MM.1S (cell line): ENCODE measurements at regions not wholly inside any gene's neighbourhood (a gene's known extent, or its start where the extent isn't known, plus 50 kb on each side); places are given as distances from the start of the nearest gene placed in this dataset.
A peak's percentile ranks its signal among the peaks of the same experiment; 100 is the strongest.

Source experiments
- DNase-seq: peaks from one replicate; pipeline ENCODE4 v3.0.0-alpha.2; 2015
- H2AFZ ChIP-seq: fragments of 300-600 bp; sonication (generic); 2 replicates; pipeline ENCODE4 v1.6.0; 2016; ENCODE audit warnings: antibody characterized with exemption, low read length
- H3F3A ChIP-seq: fragments of 300-600 bp; sonication (generic); 2 replicates; pipeline ENCODE4 v1.6.1; 2016; ENCODE audit warnings: mild to moderate bottlenecking, antibody characterized with exemption, low read length, moderate library complexity, mixed read lengths; ENCODE audit not compliant: insufficient read depth
- H3K27ac ChIP-seq: fragments of 300-600 bp; sonication (generic); 2 replicates; pipeline ENCODE4 v1.5.1; 2016; ENCODE audit warnings: mild to moderate bottlenecking, low read length
- H3K27me3 ChIP-seq: fragments of 300-600 bp; sonication (generic); replicated peaks from 2 replicates; pipeline ENCODE4 v1.6.0; 2016; ENCODE audit warnings: low read length; ENCODE audit not compliant: insufficient read depth
- H3K36me3 ChIP-seq: fragments of 300-600 bp; sonication (generic); replicated peaks from 2 replicates; pipeline ENCODE4 v1.6.1; 2016; ENCODE audit warnings: mild to moderate bottlenecking, low read length, mixed read lengths; ENCODE audit not compliant: insufficient read depth
- H3K4me1 ChIP-seq: fragments of 300-600 bp; sonication (generic); 2 replicates; pipeline ENCODE4 v1.6.1; 2016; ENCODE audit warnings: low read length, mixed read lengths
- H3K4me2 ChIP-seq: fragments of 300-600 bp; sonication (generic); 2 replicates; pipeline ENCODE4 v1.6.0; 2016; ENCODE audit warnings: low read depth, low read length
- H3K4me3 ChIP-seq: fragments of 300-600 bp; sonication (generic); 2 replicates; pipeline ENCODE4 v1.5.1; 2016; ENCODE audit warnings: low read length, mixed read lengths
- H3K79me2 ChIP-seq: fragments of 300-600 bp; sonication (generic); 2 replicates; pipeline ENCODE4 v1.6.1; 2016; ENCODE audit warnings: mixed run types, low read length, mixed read lengths
- H3K9ac ChIP-seq: fragments of 300-600 bp; sonication (generic); 2 replicates; pipeline ENCODE4 v1.6.1; 2016; ENCODE audit warnings: low read length, mixed read lengths
- H3K9me2 ChIP-seq: fragments of 300-600 bp; sonication (generic); replicated peaks from 2 replicates; pipeline ENCODE4 v1.6.1; 2016; ENCODE audit warnings: mild to moderate bottlenecking, low read length, mixed read lengths; ENCODE audit not compliant: insufficient read depth
- H3K9me3 ChIP-seq: fragments of 300-600 bp; sonication (generic); replicated peaks from 2 replicates; pipeline ENCODE4 v1.6.1; 2016; ENCODE audit warnings: mild to moderate bottlenecking, low read length, mixed read lengths; ENCODE audit not compliant: insufficient read depth
- H4K20me1 ChIP-seq: fragments of 300-600 bp; sonication (generic); 2 replicates; pipeline ENCODE4 v1.6.1; 2016; ENCODE audit warnings: mild to moderate bottlenecking, low read length, moderate library complexity, mixed read lengths; ENCODE audit not compliant: insufficient read depth
- CTCF ChIP-seq: fragments of 300-600 bp; sonication (generic); IDR thresholded peaks from 2 replicates; pipeline ENCODE4 v1.5.1; 2016; ENCODE audit warnings: antibody characterized with exemption, low read length, mixed read lengths
- EZH2 ChIP-seq: fragments of 300-600 bp; sonication (generic); optimal IDR thresholded peaks from 2 replicates; pipeline ENCODE3; 2017; ENCODE audit warnings: low read depth, mild to moderate bottlenecking, antibody characterized with exemption, low read length, mixed read lengths
- EZH2phosphoT487 ChIP-seq: fragments of 300-600 bp; sonication (generic); IDR thresholded peaks from 2 replicates; pipeline ENCODE4 v1.6.1; 2018; ENCODE audit warnings: antibody characterized with exemption, low read length

DNA sequence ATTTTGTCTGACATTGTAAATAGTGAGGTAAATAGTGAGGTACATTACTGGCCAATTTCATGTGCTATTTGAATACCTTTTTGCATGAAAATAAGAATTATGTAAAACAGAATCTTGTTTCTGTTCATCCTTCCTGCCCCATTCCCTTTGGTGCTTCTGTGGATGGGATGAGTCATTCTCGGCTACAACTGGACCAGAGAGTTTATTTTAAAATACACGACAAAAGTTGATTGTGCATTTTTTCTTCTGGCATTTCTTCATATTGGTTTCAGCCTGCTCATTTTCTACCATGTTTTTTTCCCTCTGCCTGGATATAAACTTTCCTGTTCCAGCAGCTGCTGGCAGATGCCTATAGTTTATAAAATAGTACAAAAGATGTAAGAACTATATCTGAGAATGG, 107.5 kb downstream of the CYSLTR2 start:
- Histone ChIP-seq H2AFZ (no peak overlapping the region), H3K4me1 (no peaks in the 10 kb centered on the region), H3F3A (no peaks in the 10 kb centered on the region), H3K36me3 (no peaks in the 10 kb centered on the region), H3K4me2 (no peak overlapping the region), H3K9me3 (no peaks in the 10 kb centered on the region), H3K4me3 (no peak overlapping the region), H3K27me3 (no peaks in the 10 kb centered on the region), H3K9ac (no peak overlapping the region), H3K9me2 (no peaks in the 10 kb centered on the region), H3K27ac (no peak overlapping the region), H3K79me2 (no peaks in the 10 kb centered on the region), H4K20me1 (no peaks in the 10 kb centered on the region)
- no peak for DNase-seq
- no peak for TF ChIP-seq CTCF
- no peak for TF ChIP-seq EZH2
- no peak for TF ChIP-seq EZH2phosphoT487

DNA sequence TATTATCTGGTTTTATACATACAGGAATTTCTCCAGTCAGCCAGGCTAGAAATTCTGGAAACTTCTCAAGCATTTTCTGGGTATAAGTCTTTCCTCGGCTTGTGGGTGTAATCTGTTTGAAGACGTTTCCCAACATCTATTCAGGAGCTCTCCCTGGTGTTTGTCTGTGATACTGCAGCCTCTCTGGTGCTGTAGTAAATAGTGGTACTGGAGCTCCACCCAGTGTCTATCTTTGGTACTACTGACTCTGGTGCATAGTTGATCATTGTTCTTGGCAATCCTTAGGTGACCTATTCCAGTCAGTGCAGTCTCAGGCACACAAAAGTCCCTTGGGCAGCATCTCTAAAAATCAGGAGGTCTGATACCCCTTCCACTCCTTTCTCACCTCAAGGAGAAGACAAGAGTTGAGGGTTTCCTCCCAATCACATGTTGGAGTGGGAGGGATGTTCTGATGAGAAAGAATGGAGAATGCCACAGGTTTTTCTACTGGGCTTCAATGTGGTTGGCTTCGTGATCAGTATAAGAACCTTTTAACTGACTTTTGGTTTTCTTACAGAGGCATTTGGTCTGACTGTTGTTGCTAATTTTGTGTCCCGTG, 115.5 kb downstream of the CYSLTR2 start:
- H3K79me2 ChIP-seq: no peaks in the 10 kb centered on the region
- no peak overlapping the region for H3K4me2 ChIP-seq
- TF ChIP-seq EZH2 (no peak), CTCF (peak; percentile 92), EZH2phosphoT487 (no peak)
- no peak overlapping the region for H3K9ac ChIP-seq
- no peak overlapping the region for H3K4me3 ChIP-seq
- no peak overlapping the region for H3K27ac ChIP-seq
- no peaks in the 10 kb centered on the region for H3K9me2 ChIP-seq
- H3F3A ChIP-seq: no peaks in the 10 kb centered on the region
- H3K36me3 ChIP-seq: no peaks in the 10 kb centered on the region
- no peaks in the 10 kb centered on the region for H3K9me3 ChIP-seq
- no peaks in the 10 kb centered on the region for H4K20me1 ChIP-seq
- H3K27me3 ChIP-seq: no peaks in the 10 kb centered on the region
- DNase-seq: peak; percentile 68
- H3K4me1 ChIP-seq: peaks cover 9% of the 10 kb centered on the region; the same call in 1 of the 2 replicates
- no peak overlapping the region for H2AFZ ChIP-seq

DNA sequence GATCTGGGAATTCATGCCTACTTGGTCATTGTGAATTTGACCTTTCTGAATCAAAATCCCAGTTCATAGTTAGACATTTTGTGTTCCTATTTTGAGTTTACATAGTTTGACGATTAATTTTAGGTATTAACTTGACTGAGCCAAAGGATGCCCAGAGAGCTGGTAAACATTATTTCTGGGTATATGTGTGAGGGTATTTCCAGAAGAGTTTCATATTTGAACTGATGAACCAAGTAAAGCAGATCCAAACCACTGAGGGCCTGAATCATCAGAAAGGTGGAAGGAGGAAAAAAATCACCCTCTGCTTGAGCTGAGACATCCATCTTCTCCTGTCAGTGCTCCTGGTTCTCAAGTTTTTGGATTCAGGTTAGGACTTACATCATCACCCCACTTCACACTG, 116.6 kb downstream of the CYSLTR2 start:
- Histone ChIP-seq H3K9me3 (no peaks in the 10 kb centered on the region), H3F3A (no peaks in the 10 kb centered on the region), H3K27ac (no peak overlapping the region), H3K27me3 (no peaks in the 10 kb centered on the region), H3K9ac (no peak overlapping the region), H3K36me3 (no peaks in the 10 kb centered on the region), H3K4me3 (no peak overlapping the region), H2AFZ (no peak overlapping the region), H3K4me2 (no peak overlapping the region), H4K20me1 (no peaks in the 10 kb centered on the region), H3K9me2 (no peaks in the 10 kb centered on the region), H3K79me2 (no peaks in the 10 kb centered on the region), H3K4me1 (peaks cover 9% of the 10 kb centered on the region; the same call in 1 of the 2 replicates)
- peak; percentile 5 for DNase-seq
- no peak for TF ChIP-seq EZH2phosphoT487
- TF ChIP-seq EZH2: no peak
- TF ChIP-seq CTCF: no peak
